Peyer's patch (tissue), 4 donors: ENCODE measurements at regions not wholly inside any gene's neighbourhood (a gene's known extent, or its start where the extent isn't known, plus 50 kb on each side); places are given as distances from the start of the nearest gene placed in this dataset.

ENCODE experiments used
- CTCF ChIP-seq, 6 experiments: fragments of 450-650 bp in 4 of 6; fragments of 200-600 bp in 2 of 6; sonication (generic) in 1 of 6; IDR thresholded peaks; one replicate each; pipeline ENCODE4 v1.5.1; 2017 to 2019; ENCODE audit warnings: antibody characterized with exemption in 6 of 6, mild to moderate bottlenecking in 3 of 6, moderate library complexity in 1 of 6
- POLR2A ChIP-seq, 2 donors: fragments of 450-650 bp; IDR thresholded peaks; one replicate each; pipeline ENCODE4 v1.5.1; 2017; ENCODE audit warnings: antibody characterized with exemption in 2 of 2, mild to moderate bottlenecking in 2 of 2, moderate library complexity in 2 of 2

- no peak for TF ChIP-seq POLR2A (IDR thresholded peaks at IDR 0.05)
- TF ChIP-seq CTCF (IDR thresholded peaks at IDR 0.05) = no peak
Observed at GRCh38 chr9:36745977-36746376, 173.3 kb downstream of the MELK start.
